ENCODE measurements at regions not wholly inside any gene's neighbourhood (a gene's known extent, or its start where the extent isn't known, plus 50 kb on each side); places are given as distances from the start of the nearest gene placed in this dataset.

- TF ChIP-seq POLR2A (IDR thresholded peaks at IDR 0.05): no peak
- no peak for TF ChIP-seq CTCF (IDR thresholded peaks at IDR 0.05)
These were observed 336.3 kb downstream of the DYSF start for GRCh38 chr2:71789556-71790204.
